ENCODE measurements at regions not wholly inside any gene's neighbourhood (a gene's known extent, or its start where the extent isn't known, plus 50 kb on each side); places are given as distances from the start of the nearest gene placed in this dataset.

GRCh38 chr18:11215216-11215615, 65.8 kb upstream of the PIEZO2 start:
- no peak for TF ChIP-seq CTCF (IDR thresholded peaks at IDR 0.05; ENCODE audit: low read depth, low read length)
- no peak overlapping the region for H3K4me3 ChIP-seq (ENCODE audit: low read depth, low read length)

- TF ChIP-seq CTCF (IDR thresholded peaks at IDR 0.05; ENCODE audit: low read depth, low read length) = no peak
Measured at GRCh38 chr18:11204020-11204419, 54.7 kb upstream of the PIEZO2 start.

DNA sequence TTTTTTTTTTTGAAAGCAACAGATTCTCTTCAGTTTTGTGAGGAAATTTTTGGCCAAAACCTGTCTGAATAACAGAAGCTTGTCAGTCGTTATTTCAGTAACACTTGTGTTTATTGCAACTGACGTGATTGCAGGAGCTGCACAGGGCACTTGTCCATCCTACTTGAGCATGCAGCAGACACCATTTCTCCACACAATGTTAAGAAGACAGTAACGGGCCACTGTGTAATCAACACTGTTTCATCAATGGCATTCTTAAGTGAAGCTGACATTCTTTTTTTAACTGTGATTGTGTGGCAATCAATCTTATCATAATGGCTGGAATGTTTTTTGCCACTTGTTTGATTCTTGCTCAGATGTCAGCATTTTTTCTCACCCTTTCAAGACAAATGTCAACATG, 50.1 kb upstream of the PIEZO2 start:
- TF ChIP-seq CTCF (IDR thresholded peaks at IDR 0.05; ENCODE audit: low read depth, low read length) = no peak
- no peak overlapping the region for H3K4me3 ChIP-seq (ENCODE audit: low read depth, low read length)

More at GRCh38 chr18:11204020-11204419, 54.7 kb upstream of the PIEZO2 start:
- no peak overlapping the region for H3K4me3 ChIP-seq (ENCODE audit: low read depth, low read length)
